ENCODE measurements at regions not wholly inside any gene's neighbourhood (a gene's known extent, or its start where the extent isn't known, plus 50 kb on each side); places are given as distances from the start of the nearest gene placed in this dataset.

DNA sequence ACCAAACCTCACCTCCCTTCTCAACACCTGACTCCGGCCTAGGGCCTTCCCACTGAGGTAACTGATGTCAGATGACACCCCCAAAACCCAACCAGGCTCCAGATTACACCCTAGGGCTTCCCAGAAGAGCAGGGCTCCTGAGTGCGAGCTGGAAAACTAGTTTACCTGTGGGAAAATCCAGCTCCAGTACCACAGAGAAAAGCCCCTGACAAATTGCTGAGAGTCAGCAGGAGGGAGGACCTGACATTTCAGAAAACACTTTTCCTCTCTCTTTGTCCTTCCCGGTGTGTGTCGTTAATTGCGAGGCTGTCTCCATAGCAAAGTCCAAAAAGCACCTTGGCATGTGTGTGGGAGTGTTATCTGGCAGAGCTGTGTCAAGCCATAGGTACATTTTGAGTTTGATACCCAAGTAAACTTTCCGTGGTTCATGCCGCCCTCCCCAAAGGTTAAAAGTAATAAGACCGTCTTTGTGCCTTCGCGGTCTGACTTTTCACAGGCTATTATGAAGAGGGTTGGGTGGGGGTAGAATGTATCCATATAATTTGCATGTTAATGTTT is 79.8 kb upstream of the FNDC3B start:
- TF ChIP-seq CTCF (conservative IDR thresholded peaks at IDR 0.05 in 1 of 2, IDR thresholded peaks at IDR 0.05 in 1 of 2; ENCODE audit: extremely low read depth in 1 of 2, insufficient read depth in 1 of 2, low read depth in 1 of 2, low read length in 2 of 2): no peak
- TF ChIP-seq EZH2 (IDR thresholded peaks at IDR 0.05; ENCODE audit: borderline replicate concordance, low read length): no peak
